ENCODE measurements at regions not wholly inside any gene's neighbourhood (a gene's known extent, or its start where the extent isn't known, plus 50 kb on each side); places are given as distances from the start of the nearest gene placed in this dataset.

DNA sequence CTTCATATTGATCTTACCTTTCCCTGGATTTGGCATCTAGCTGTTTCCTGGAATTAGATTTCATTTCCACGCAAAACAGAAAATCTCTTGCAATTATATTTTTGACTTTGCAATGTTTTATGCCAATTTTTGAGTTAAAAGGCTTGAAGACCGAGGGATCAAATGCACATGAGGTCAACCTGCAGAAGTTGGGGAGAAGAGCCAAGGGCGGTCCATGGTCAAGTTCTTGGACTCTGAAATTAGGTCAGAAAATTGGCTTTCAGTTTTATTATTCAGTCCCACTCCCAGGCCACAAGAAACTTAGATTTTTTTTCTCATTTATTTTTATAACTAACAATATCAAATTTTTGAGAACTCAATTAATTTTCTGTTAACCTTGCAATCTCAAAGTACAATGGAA is 499.1 kb upstream of the USP24 start:
- H3K36me3 Mint-ChIP-seq (ENCODE audit: insufficient read depth in 2 of 2) = no peaks in the 10 kb centered on the region
- peaks cover 7% of the 10 kb centered on the region for H3K27me3 Mint-ChIP-seq (ENCODE audit: low read depth)
- no peak overlapping the region for H3K4me3 Mint-ChIP-seq
- no peak overlapping the region for H3K27ac Mint-ChIP-seq
- H3K9me3 Mint-ChIP-seq = peaks cover 0 to 3% of the 10 kb centered on the region in 2 donors
- DNase-seq (no peak), ATAC-seq (replicated peaks in 1 of 2) (no peak)
- H3K4me1 Mint-ChIP-seq (ENCODE audit: low read depth) = no peaks in the 10 kb centered on the region

DNA sequence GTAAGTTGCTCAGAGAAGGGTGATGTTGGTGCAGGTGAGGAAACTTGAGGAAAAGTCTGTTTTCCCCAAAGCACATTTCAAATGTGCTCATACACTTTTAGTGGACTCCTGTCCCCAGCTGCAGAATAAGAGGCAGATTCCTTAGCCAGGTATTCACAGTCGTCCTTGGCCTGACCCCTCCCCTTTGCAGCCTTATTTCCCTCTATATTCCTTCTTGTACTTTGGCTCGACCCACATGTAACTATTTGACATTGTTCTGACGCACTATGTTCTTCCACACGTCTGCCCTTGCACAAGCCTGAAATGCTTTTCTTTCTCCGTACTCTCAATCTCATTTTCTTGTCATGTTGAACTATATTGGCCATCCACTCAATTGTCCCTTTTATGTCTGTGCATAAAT is 498.4 kb upstream of the USP24 start:
- Mint-ChIP-seq H3K4me3 (no peak overlapping the region), H3K27ac (no peak overlapping the region), H3K9me3 (peaks cover 0 to 3% of the 10 kb centered on the region in 2 donors), H3K36me3 (ENCODE audit: insufficient read depth in 2 of 2) (no peaks in the 10 kb centered on the region), H3K27me3 (ENCODE audit: low read depth) (peaks cover 8% of the 10 kb centered on the region), H3K4me1 (ENCODE audit: low read depth) (no peaks in the 10 kb centered on the region)
- no peak for DNase-seq
- no peak for ATAC-seq (replicated peaks in 1 of 2)

DNA sequence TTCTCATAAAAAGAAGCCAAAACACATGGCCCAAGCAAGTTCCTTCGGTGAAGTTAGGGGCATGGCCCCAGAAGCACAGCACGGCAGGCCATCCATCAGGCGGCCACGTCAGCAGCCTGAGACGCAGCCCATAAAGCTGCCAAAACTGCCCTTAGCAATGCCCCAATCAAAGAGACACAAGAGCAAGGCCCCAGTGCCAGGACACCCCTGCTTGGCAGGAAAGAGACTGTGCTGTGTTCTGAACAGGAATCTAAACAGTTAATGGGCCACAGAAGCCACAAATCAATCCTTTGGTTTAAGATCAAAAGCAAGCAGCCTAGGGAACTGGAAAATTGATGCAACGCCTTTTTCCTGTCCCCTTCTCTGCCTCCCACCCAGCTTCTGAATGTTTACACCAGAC is 497.0 kb upstream of the USP24 start:
- no peaks in the 10 kb centered on the region for H3K4me1 Mint-ChIP-seq (ENCODE audit: low read depth)
- H3K36me3 Mint-ChIP-seq (ENCODE audit: insufficient read depth in 2 of 2) = no peaks in the 10 kb centered on the region
- peaks cover 0 to 4% of the 10 kb centered on the region in 2 donors for H3K9me3 Mint-ChIP-seq
- H3K27ac Mint-ChIP-seq = no peak overlapping the region
- no peak overlapping the region for H3K4me3 Mint-ChIP-seq
- no peak for DNase-seq
- peaks cover 12% of the 10 kb centered on the region for H3K27me3 Mint-ChIP-seq (ENCODE audit: low read depth)
- no peak for ATAC-seq (replicated peaks in 1 of 2)

DNA sequence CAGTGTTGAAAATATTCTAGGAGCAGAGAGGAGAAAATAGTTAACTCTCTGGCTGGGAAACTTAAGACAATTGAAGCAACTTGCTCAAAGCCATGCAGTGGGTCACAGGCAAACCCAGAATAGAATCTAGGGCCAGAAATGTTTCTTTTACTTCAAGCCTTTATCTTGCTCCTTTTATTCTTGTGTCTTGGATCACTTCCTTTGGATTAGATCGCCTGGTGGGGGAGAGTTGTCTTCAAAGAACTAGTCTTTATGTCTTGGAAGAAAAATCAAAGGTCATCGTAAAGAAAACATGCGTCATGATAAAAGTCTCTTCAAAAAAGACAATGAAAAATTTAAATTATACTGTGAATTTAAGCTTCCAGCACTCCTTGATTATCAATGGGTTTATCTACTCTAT is 493.6 kb upstream of the USP24 start:
- peaks cover 0 to 6% of the 10 kb centered on the region in 2 donors for H3K9me3 Mint-ChIP-seq
- H3K36me3 Mint-ChIP-seq (ENCODE audit: insufficient read depth in 2 of 2) = no peaks in the 10 kb centered on the region
- H3K4me3 Mint-ChIP-seq = no peak overlapping the region
- ATAC-seq (replicated peaks in 1 of 2) (no peak), DNase-seq (no peak)
- peaks cover 12% of the 10 kb centered on the region for H3K27me3 Mint-ChIP-seq (ENCODE audit: low read depth)
- no peak overlapping the region for H3K27ac Mint-ChIP-seq
- H3K4me1 Mint-ChIP-seq (ENCODE audit: low read depth) = no peaks in the 10 kb centered on the region

DNA sequence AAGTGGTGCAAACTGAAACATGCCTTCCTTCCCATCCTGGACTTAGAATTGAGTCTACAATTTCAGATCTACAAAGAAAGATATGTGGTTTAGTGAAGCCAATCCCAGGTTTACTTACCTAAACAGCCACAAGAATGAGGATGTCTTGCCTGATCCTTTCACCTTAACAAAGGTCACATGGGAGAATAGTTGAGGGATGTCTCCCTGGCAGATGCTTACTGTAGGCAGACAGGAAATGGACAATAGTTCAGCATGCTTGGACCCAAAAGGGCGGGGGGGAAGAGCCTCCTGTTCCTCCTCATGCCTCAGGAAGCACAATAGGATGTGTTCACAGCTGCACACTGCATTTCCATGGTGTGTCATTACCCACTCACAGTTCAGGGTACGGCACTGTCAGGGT is 492.7 kb upstream of the USP24 start:
- H3K9me3 Mint-ChIP-seq = peaks cover 0 to 5% of the 10 kb centered on the region in 2 donors
- no peak for ATAC-seq (replicated peaks in 1 of 2)
- no peaks in the 10 kb centered on the region for H3K36me3 Mint-ChIP-seq (ENCODE audit: insufficient read depth in 2 of 2)
- H3K4me3 Mint-ChIP-seq = no peak overlapping the region
- no peak for DNase-seq
- H3K27ac Mint-ChIP-seq = no peak overlapping the region
- H3K4me1 Mint-ChIP-seq (ENCODE audit: low read depth) = no peaks in the 10 kb centered on the region
- peaks cover 12% of the 10 kb centered on the region for H3K27me3 Mint-ChIP-seq (ENCODE audit: low read depth)

DNA sequence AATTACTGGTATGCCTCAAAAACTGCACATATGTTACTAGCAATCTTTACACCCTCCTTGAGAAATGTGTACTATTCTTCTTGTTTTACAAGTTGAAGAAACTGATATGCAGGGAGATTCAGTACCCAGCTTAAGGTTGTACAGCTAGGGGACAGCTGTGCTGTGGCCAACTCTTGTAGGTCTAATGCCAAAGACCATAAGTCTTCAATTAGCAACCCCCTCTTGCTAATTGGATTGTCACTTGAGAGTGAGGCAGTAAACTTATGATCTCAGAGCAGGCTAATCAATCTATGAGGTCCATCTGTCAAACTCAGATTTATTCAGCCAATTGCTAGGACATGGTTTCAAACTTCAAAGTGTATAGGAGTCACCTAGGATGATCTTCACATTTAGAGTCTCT is 492.0 kb upstream of the USP24 start:
- peaks cover 0 to 5% of the 10 kb centered on the region in 2 donors for H3K9me3 Mint-ChIP-seq
- no peak overlapping the region for H3K4me3 Mint-ChIP-seq
- H3K27ac Mint-ChIP-seq = no peak overlapping the region
- ATAC-seq (replicated peaks in 1 of 2) (no peak), DNase-seq (no peak)
- H3K4me1 Mint-ChIP-seq (ENCODE audit: low read depth) = no peaks in the 10 kb centered on the region
- H3K27me3 Mint-ChIP-seq (ENCODE audit: low read depth) = peaks cover 12% of the 10 kb centered on the region
- H3K36me3 Mint-ChIP-seq (ENCODE audit: insufficient read depth in 2 of 2) = no peaks in the 10 kb centered on the region

DNA sequence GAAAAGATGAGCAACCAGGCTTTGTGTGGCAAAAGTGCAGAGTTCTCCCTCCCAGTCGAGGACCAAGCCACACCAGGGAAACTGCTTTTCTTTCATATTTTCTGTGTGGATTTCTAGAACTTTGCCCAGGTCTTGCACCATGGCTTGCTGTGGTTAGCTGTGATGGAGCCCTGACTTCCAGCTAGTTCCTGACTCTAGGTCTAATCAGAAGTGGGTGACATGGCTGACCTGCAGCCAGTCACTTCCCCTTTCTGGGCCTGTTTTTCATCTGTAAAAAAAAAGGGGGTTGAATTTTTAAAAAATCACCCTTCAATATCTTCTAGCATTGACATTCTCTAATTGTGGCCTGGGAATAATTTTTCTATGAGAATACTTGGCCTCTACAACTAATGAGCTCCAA is 491.2 kb upstream of the USP24 start:
- Mint-ChIP-seq H3K9me3 (peaks cover 0 to 5% of the 10 kb centered on the region in 2 donors), H3K4me1 (ENCODE audit: low read depth) (no peaks in the 10 kb centered on the region), H3K4me3 (no peak overlapping the region), H3K27me3 (ENCODE audit: low read depth) (peaks cover 19% of the 10 kb centered on the region), H3K36me3 (ENCODE audit: insufficient read depth in 2 of 2) (no peaks in the 10 kb centered on the region), H3K27ac (no peak overlapping the region)
- no peak for ATAC-seq (replicated peaks in 1 of 2)
- DNase-seq = no peak

DNA sequence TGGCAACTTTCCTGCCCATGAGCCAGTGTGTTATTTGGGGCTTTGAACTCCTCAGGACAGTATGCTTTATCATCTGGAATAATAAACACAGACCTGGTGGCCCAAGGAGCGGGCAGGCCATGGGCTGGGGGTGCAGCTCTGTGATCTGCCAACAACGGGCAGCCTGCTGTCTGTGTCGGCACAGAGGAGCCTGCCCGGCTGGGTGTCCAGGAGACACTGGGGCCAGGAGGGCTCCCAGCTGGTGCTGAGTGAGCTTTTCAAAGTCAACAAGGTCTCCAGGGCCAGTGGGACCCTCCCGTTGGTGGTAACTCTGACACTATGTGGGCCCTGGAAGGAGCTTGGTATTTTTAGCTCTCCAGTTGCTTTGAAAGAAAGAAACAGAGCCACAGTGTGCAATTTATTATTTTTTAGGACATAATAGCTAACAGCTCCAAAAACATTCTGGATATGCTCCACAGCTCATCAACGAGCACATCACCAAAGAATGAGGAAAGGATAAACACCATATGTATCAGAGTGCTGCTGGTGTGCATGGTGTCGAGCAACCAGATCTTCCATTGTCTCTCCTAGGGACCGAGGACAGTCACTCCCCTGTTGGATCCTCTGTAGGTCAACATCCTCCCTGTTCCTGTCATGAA is 488.7 kb upstream of the USP24 start:
- DNase-seq (no peak), ATAC-seq (replicated peaks in 1 of 2) (no peak)
- no peaks in the 10 kb centered on the region for H3K4me1 Mint-ChIP-seq (ENCODE audit: low read depth)
- no peaks in the 10 kb centered on the region for H3K36me3 Mint-ChIP-seq (ENCODE audit: insufficient read depth in 2 of 2)
- H3K4me3 Mint-ChIP-seq = no peak overlapping the region
- peaks cover 0 to 3% of the 10 kb centered on the region in 2 donors for H3K9me3 Mint-ChIP-seq
- H3K27me3 Mint-ChIP-seq (ENCODE audit: low read depth) = peaks cover 12% of the 10 kb centered on the region
- no peak overlapping the region for H3K27ac Mint-ChIP-seq

DNA sequence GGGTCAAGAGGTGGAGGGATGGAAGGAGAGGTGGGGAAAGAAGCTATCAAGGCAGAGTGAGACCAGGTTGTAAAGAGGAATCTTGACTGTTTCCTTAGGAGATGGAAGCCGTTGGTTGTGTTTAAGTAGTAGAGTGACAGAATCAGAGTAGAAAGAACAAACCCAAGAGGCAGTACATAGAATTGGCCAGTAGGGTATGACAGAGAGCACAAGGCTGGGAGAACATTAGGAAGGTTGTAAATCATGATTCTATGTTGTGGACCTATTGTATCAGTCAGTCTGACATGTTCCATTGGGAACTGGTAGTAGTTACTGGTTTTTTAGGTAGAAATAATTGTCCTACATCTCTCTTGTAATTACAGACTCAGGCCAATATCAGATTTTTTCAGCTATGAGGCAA is 486.9 kb upstream of the USP24 start:
- H3K27me3 Mint-ChIP-seq (ENCODE audit: low read depth) = peaks cover 7% of the 10 kb centered on the region
- H3K4me1 Mint-ChIP-seq (ENCODE audit: low read depth) = no peaks in the 10 kb centered on the region
- no peaks in the 10 kb centered on the region for H3K36me3 Mint-ChIP-seq (ENCODE audit: insufficient read depth in 2 of 2)
- ATAC-seq (replicated peaks in 1 of 2) = no peak
- H3K27ac Mint-ChIP-seq = no peak overlapping the region
- no peak for DNase-seq
- peaks cover 0 to 1% of the 10 kb centered on the region in 2 donors for H3K9me3 Mint-ChIP-seq
- no peak overlapping the region for H3K4me3 Mint-ChIP-seq

DNA sequence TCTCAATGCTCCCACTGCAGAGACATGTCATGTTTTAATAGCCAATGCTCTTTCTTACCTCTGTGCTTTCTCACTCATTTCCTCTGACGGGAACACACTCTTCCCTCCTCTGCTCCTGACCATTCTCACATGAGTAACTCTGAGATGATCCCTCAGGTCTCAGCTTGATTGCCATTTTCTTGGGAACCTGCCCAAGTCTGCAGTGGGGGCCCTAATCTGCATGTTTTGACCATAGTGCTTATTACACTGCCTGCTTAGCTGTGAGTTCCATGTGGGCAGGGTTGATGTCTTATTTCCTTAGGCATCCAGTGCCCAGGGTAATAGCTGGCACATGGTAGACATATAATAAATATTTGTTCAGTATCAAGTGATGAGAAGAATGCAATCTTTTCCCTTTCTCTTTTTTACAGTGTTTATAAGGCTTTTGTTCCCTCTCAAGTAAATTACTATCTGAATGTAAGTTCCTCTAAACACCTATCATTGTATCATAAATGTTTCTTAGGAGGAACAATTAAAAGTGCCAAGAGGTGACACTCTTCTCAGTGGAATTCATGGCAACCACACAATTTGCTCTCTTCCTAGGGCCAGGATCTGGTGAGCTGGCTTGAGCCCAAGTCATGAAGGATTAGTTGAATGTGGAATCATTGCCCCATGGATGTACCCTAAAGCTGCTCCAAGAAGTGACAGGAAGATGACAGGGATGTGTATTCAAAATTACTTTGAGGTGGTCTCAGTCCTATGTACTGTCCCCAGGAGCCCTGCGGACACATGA is 485.4 kb upstream of the USP24 start:
- Mint-ChIP-seq H3K4me3 (no peak overlapping the region), H3K27me3 (ENCODE audit: low read depth) (peaks cover 7% of the 10 kb centered on the region), H3K9me3 (peaks cover 0 to 1% of the 10 kb centered on the region in 2 donors), H3K27ac (no peak overlapping the region), H3K4me1 (ENCODE audit: low read depth) (no peaks in the 10 kb centered on the region), H3K36me3 (ENCODE audit: insufficient read depth in 2 of 2) (no peaks in the 10 kb centered on the region)
- DNase-seq = no peak
- no peak for ATAC-seq (replicated peaks in 1 of 2)

DNA sequence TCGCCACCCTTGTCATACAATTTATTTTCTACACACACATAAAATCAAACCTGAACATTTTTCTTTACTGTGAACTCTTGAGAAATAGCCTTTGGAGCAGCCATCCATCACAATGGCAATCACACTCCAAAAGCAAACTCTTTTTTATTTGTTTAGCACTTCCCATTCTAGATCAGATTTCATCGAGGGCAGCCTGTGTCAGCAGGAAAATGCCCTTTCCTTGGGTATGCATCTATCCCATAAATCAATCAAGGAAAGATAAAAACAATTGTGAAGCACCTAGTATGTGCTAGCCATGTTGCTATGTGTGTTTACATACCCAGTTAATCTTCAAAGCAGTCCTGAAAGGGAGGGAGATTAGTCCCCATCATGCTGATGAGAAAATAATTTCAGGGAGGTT is 484.1 kb upstream of the USP24 start:
- ATAC-seq (replicated peaks in 1 of 2) (no peak), DNase-seq (no peak)
- Mint-ChIP-seq H3K36me3 (ENCODE audit: insufficient read depth in 2 of 2) (no peaks in the 10 kb centered on the region), H3K9me3 (no peaks in the 10 kb centered on the region), H3K4me1 (ENCODE audit: low read depth) (no peaks in the 10 kb centered on the region), H3K4me3 (no peak overlapping the region), H3K27ac (no peak overlapping the region), H3K27me3 (ENCODE audit: low read depth) (peaks cover 7% of the 10 kb centered on the region)

DNA sequence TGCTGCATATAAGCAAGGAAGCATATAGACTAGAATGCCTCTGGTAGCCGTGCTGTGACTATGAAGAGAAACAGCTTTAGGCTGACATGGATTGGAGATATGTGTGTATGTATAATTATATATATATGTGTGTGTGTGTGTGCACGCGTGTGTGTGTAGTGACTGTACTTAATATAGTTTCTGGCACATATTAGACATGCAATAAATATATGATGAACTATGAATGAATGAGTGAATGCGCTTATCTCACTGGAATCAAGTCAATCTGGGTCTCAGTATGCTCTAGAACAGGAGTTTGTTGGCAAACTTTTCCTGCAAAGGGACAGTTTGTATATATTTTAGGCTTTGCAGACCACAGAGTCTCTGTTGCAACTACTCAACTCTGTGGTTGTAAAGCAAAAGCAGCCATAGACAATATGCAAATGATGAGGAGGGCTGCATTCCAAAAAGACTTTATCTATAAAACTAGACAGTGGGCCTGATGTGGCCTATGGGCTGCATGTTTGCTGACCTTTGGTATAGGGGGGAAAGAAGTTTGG is 482.9 kb upstream of the USP24 start:
- Mint-ChIP-seq H3K36me3 (ENCODE audit: insufficient read depth in 2 of 2) (no peaks in the 10 kb centered on the region), H3K4me1 (ENCODE audit: low read depth) (no peaks in the 10 kb centered on the region), H3K9me3 (no peaks in the 10 kb centered on the region), H3K4me3 (no peak overlapping the region), H3K27ac (no peak overlapping the region), H3K27me3 (ENCODE audit: low read depth) (peaks cover 7% of the 10 kb centered on the region)
- no peak for DNase-seq
- ATAC-seq (replicated peaks in 1 of 2) = no peak

DNA sequence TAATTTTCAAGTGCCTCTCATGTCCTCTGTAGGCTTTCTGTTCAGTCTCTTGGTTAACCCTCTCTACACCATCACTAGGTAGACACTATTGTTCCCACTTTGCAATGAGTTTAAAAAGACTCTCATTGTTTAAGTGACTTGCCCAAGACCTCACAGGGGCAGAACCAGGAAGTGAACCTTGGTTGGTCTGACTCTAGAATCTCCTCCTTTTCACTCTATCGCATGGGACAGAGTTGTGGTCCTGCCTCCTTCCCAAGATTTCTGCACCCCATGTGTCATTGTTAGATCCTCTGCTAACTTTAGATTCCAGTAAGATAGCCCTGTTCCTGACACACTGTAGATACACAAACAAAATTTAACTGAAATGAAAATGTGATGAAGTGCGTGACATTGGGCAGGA is 481.7 kb upstream of the USP24 start:
- Mint-ChIP-seq H3K36me3 (ENCODE audit: insufficient read depth in 2 of 2) (no peaks in the 10 kb centered on the region), H3K4me3 (no peak overlapping the region), H3K4me1 (ENCODE audit: low read depth) (no peaks in the 10 kb centered on the region), H3K27ac (no peak overlapping the region), H3K9me3 (no peaks in the 10 kb centered on the region), H3K27me3 (ENCODE audit: low read depth) (peaks cover 5% of the 10 kb centered on the region)
- no peak for ATAC-seq (replicated peaks in 1 of 2)
- DNase-seq = no peak

Measured in activated T-cell treated with anti-CD3 and anti-CD28 coated beads, Interleukin-2, amount 50 U/mL, for 72 hours (primary cell).